M059J (cell line): ENCODE measurements at regions not wholly inside any gene's neighbourhood (a gene's known extent, or its start where the extent isn't known, plus 50 kb on each side); places are given as distances from the start of the nearest gene placed in this dataset.

Experiments used
- DNase-seq: peaks from one replicate; pipeline ENCODE4 v3.0.0-alpha.2; 2012; ENCODE audit warnings: low read depth

DNA sequence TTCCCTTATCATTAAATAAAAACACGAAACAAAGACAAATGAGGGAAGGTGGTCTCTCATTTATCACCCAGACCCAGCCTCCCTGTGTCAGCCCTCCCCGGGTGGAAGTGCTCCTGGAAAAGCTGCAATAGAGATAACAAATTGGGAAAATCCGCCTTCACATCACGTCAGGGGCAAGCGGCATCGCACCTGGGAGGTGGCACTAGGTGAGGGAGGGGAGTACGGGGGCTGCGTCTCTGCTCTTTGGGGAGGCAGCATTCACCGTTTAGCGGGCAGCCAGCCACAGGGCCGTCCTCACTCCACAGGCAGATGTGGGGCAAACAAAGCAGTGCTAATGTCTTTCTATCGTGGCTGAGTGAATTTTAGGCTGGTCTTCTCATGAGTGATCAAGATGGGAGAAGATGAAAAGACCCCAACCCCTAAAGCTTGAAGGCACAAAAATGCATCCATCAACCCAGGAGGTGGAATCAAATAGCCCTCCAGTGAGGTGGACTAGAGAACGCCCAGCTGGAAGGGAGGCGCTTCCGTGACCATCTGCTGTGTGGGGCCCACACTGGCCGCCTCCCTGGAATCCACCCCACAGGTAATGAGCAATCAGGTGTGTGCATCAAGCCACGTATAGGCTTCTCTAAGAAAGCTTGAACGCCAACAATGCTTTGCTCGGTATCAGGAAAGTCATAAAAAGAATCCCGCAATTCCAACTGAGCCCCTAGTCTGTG, 629.5 kb downstream of the BRD1 start:
- DNase-seq, result no peak

DNA sequence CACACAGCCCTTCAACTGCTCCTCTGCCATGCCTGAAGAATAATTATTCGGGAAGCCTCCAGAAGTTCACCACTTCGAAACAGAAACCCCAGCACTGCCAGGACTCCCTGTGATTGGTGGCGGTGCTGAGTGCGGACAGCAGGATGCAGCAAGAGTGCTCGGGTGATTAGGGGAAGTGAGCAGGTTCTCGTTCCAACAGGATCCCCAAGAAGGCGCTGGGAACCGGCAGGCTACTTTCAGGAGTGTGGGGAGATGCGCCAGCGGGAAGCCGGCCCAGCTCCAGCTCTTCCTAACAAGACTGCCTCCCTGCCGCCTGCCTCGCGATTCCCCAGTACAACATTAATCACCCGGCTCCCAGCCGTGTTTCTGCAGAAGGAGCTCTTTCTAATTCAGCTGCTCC, 630.2 kb downstream of the BRD1 start:
- no peak for DNase-seq

DNA sequence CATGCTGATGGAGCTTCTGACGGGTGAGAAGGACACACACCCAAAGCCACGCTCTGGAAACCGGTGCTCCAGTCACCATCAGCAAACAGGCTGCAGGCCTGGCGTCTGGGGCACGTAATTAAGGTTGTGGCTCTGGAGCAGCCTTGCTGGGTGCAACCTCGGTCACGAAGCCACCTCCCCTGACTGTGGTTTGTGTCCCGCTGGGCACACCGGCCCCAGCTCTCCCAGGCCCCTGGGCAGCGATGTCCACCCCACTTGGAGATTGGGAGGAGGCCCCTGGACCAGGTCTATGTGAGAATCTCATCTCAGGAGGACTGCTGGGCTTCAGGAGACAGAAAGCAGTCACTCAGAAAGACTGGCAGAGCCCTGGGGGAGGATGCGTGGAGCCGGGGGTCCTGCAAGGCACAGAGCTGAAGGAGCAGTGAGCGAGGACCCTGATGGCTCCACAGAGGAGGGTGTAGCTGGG, 631.6 kb downstream of the BRD1 start:
- no peak for DNase-seq

DNA sequence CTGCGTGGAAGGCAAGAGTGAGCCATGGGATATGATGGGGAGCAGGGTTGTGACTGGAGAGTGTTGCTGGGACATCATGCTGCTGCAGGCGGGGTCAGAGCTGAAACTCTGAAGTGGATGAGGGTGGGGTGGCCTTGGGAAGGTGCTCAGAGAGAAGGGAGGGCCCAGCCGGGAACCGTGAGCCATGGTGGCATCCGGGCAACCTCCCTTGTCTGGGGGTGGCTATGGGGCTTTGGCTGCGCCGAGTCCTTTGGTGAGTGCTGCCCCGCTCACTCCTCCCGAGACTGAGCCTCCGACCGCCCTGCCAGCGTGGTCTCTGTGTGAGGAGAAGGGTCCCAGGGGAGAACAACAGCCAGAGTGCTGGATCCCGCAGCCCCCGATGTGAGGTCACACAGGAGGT, 632.0 kb downstream of the BRD1 start:
- DNase-seq, result no peak

DNA sequence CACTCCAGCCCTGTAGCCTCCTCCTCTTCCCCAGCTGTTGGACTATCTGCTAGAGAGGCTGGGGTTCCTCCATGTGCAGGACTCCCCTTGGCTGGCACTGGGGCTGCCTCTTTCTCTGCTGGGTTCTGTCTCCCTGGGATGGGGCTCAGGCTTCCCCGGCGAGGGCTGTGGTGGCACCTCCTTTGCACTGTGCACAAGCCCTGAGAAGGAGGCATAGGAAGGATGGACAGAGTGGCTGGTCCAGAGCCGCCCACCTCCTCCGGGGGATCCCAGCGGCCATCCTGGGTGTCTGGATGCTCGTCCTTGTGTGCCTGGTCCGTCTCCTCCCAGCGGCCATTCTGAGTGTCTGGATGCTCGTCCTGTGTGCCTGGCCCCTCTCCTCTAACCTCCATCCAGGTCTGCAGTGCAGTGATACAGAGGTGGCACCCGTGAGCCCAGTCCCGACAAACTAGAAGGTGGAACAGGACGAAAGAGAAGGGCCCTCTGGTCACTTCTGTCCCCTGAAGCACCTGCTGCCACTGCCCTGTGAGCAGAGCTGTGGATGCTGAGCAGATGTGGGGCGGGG, 633.7 kb downstream of the BRD1 start:
- DNase-seq, result no peak

DNA sequence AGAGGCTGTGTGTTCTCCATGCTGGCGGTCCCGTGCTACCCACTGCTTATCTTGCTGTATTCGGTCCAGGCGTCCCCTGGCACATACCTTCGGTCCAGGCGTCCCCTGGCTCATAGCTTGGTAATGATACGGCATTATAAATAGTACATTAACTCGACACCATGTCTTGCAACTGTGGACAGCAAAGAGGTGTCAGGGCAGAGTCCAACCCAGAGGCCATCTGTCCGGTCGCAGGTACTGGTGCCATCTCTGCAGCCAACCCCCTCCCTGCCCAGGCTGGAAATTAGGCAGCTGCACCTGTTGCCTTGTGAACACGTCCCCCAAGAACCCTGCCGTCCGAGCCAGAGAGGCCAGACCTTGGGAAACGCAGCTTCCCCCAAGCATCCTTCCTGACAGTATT, 634.3 kb downstream of the BRD1 start:
- no peak for DNase-seq

DNA sequence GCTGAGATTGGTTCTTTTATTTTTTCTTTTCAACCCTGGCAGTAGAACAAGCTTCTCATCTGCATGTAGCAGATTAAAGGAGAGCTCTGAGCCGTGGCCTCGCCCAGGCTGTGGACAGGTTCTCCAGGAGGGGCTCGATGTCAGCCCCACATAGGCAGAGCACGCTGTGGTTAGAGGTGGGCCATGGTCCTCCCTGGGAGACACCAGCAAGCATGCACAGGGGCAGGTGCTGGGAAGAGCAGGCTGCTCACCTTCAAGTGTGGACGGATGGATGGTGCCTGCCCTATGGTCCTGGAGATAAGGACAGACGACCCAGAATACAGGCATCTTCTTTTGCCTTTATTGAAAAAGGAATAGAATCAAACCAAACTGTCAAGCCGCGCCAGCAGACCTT, 634.8 kb downstream of the BRD1 start:
- no peak for DNase-seq

DNA sequence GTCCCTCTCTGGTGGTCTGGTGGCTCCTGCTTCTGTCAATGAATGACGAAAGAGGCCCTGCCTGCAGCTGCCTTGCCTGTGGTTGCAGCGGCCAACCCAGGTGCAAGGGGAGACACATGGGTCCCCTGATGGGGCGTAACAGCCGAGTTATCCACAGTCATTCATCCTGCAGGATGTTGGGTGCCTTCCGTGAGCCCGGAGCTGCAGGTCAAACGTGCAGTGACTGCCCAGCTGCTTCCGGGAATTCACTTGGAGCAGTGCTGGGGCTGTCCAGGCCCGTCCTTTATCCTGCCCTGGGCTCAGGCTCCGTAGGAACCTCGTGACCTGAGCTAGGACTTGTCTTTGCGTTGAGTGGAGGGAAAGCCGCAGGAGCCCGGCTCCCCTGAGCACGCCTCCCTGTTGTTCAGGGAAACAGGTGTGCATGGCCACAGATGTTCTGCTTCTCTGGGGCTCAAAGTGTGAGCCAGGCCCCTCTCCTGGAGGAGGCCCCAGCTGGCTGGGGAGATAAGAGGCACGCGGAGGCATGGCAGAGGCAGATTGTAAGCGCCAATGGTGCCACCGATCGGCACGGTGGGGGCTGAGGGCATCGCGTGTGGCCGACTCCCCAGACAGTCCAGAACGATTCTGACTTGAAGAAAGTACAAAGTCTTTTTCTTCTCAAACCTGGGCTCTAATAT, 635.4 kb downstream of the BRD1 start:
- no peak for DNase-seq

DNA sequence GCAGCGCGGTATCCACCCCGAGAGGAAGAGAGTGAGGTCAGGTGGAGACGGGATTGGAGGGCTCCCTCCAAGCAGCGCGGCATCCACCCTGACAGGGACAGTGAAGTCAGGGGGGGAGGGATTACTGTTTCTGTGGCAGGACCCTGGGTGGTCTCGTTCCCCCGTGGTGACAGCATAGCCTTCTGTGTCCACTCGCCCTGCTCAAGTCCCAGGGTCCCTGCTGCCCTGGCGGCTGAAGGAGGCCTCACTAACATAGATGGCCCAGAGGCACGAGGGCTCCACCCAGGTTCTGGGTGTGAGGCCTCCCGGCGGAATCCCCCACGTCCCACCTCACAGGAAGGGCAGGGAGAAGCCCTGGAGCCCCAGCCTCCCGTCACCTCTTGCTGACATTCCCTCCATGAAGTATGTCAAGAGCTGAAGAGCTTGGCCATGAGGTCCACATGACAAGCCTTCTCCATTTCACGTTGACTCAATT, 636.1 kb downstream of the BRD1 start:
- DNase-seq, result no peak

DNA sequence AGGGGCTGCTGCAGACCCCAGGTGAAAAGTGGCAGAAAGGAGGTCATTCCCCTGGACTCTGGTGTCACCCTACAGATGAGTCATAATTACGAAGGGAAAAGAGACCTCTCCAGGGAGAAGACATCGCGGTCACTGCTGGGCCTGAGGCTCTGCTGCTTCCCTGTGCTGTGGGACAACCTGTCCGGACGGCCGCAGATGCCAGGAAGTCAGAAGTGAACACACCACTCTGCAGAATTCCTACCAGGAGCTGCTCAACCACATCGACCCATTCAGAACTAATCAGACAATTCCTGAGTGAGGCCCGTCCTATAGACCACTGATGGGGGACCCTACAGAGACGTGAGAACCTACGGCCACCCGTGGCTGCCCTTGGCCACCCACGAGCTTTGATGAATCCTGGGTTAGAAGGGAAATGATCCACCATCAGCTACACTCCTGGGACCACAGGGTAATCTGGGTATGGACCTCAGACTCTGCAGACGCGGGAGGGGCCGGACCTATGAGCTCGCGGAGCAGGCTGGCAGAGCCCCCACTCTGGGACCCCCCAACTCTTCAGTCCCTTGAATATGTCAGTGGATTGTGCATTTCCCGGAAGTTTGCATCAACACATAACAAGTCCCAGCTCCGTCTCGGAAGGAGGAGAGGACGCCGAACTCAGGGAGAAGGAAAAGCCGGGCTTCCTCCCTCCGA, 636.7 kb downstream of the BRD1 start:
- DNase-seq, result no peak

DNA sequence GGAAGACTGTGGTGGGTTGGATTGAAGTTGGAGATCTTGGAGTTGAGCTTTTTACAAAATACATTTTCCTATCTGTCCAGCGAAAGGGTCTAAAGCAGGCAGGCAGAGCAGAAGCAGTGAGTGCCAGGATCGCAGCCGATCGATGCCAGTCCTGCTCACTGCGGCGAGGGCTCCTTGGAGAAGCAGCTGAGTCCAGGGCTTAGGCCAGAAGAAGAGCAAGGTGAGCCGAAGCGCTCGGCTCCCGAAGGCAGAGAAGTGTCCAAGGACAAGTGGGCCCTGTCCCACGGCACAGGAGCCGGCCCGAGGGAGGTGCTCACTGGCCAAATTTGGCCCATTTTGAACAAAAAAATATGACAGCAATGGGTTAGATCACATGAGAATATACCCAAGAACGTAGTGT, 637.8 kb downstream of the BRD1 start:
- DNase-seq, result no peak

DNA sequence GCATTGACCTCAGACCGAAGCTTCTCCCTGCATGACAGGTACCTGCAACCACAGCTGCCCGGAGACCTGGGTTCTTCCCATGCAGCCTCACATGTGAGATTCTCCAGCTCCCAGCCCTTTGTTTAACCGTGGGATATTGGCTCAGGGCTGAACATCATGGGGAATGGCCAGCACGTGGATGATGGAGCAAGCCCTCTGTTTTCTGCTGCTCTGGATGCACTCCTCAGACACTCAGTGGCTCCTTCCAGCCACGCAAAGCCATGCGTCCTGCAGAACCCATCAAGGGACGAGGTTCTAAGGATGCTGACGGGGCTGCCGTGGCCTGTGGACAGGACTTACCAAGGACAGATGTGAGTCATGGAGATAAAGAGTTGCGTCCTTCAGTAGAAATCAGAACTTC, 639.1 kb downstream of the BRD1 start:
- DNase-seq, result no peak

DNA sequence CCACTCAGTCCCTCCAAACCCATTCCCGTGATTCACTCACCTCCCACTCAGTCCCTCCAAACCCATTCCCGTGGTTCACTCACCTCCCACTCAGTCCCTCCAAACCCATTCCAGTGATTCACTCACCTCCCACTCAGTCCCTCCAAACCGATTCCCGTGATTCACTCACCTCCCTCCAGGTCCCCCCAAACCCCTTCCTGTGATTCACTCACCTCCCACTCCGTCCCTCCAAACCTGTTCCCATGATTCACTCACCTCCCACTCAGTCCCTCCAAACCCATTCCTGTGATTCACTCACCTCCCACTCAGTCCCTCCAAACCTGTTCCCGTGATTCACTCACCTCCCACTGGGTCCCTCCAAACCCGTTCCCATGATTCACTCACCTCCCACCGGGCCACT, 639.6 kb downstream of the BRD1 start:
- no peak for DNase-seq

DNA sequence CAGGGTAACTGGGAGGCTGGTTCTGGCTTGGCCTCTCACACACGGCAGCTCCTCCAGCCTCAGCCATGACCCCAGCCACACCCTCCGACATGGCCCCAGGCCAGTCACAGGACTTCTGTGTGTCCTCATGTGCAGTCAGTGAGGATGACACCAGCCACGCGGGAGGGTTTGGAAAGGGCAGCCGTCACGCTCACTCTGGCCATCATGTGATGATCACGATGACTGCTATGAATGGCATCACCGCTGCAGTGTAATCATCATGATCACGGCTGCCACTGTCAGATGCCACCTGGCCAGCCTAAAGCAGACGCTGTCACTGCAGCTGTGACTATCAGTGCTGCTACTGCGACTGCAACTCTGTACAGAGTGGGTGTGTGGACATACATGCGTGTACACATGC, 640.9 kb downstream of the BRD1 start:
- DNase-seq, result no peak

DNA sequence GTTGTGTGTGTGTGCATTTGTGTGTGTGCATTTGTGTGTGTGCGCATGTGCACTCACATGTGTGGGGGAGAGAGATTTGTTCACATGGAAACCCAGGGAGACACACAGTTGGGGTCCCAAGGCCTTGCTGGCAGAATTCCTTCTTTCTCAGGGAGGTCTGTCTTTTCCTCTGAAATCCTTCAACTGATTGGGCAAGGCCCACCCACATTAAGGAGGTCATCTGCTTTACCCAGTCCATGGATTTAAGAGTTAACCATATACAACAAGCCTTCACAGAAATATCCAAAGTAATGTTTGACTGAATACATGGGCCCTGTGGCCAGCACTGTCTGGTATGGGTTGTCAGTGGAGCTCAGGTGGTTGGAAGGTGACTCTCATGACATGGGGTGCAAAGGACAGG, 641.4 kb downstream of the BRD1 start:
- no peak for DNase-seq

DNA sequence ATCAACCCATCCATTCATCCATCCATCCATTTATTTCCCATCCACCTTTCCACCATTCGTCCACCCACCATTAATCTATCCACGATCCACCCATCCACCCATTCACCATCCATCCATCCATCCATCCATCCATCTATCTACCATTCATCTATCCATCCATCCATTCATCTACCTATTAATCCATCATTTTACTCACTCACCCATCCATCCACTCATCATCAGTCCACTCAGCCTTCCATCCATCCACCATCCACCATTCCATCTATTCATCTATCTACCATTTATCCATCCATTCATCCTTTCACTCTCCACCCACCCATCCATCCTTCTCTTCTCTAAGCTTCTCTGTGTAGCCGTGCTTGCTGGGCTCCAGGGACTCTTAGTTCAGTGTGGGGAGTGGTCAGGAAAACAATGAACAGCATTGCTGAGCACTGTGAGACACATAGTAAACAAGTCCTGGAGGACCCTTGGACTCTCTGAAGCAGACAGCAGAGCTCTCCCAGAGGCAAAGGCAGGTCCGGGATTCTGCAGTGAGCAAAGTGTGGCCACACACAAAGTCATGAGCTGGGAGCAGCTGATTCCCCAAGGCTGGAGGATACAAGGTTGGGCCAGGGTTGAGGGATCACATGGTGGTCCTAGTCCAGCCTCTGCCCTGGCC, 642.2 kb downstream of the BRD1 start:
- no peak for DNase-seq

DNA sequence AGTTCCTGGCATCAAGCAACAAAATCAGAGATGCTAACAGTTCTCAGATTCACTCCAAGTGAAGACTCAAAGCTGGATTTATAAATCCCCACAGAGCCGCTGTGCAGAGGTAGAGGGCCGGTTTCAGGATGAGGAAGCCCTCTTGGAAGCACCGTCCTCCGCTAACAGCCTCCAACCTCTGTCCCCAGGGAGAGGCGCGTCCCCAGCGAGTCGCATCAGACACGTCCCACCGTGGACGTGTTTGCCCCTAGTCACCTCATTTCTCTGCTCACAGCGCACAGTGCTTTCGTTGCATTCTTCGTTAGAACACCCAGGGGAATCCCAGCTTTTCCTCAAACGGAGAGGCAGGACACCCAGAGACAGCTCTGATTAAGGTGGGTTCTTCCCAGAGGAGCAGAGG, 642.9 kb downstream of the BRD1 start:
- DNase-seq, result no peak

DNA sequence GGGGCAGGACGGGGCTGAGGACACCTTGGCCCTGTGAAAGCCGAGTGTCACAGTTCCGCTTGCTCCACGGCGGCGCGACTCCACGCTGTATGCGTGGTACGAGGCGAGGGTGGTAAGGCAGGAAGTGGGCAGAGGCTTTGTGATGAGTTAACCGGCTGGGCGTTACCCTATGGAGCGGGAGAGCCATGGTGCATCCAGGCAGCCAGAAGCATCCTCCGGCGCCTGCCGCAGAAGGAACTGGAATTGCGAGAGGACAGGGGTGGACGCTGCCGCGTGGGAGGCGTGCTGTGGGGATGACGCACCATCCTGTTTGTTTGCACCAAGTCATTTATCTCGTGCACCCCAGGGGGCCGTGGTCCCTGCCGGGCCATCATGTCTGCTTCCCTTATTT, 643.9 kb downstream of the BRD1 start:
- DNase-seq, result no peak

DNA sequence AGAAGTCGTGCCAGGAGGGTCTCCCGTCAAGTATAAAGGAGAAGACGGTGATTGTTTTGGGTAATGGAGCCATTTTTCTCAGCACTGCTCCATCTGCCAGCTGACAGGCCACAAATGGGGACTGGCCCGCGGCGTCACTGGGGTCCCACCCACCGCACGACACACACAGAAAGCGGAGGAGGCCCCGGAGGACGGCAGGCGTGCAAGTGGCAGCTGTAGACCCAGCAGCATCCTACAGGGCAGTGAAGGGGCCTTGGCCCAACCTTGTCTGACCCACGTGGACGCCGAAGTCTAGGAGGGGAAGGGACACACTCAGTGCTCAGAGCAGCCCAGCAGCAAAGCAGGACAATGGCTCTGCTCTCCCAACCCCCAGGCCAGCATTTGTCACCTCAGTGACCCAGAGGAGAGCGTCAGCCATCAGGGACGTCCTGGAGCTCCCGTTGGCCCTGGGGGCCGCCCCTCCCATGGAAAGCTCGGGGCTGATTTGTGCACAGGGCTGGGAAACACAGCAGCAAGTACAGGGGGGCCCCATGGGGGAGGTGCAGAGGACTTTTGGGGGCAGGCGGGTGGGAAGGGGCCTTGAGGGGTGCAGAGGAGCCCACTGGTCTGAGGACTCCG, 644.4 kb downstream of the BRD1 start:
- no peak for DNase-seq

DNA sequence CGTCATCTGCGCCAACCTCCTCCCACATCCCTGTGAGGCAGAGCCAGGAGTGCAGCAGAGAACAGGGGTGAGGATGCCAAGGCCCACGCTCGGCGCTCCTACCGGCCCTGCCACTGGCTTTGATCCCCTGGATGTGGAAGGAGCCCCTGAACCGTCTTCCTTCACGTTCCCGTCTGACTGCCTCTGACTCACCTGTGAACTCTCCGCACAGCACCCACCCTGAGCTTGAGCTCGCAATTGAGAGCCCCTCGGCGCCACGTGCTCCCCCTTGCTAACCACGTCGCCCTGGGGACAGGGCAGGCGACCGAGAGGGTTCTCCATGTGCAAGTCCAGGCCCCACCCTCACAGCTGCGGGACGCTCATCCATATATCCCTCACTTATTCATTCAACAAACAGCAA, 645.3 kb downstream of the BRD1 start:
- no peak for DNase-seq

DNA sequence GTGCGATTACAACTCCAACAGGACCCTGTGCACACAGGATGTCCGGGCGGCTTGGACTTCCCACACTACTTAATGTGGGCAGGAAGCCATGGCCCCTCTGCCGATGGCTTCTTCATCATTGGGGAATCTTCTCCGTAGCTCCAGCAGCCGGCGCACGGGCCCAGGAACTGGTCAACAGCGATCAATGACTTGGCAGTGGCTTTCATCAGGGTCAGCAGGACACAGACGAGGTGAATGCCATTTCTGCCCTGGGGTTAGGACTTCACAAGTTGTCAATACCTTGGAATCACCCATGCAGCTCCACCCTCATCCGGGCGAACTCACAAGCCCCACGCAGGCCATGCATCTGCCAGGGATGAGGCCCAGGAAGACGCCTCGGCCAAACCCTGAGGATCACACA, 645.7 kb downstream of the BRD1 start:
- no peak for DNase-seq

DNA sequence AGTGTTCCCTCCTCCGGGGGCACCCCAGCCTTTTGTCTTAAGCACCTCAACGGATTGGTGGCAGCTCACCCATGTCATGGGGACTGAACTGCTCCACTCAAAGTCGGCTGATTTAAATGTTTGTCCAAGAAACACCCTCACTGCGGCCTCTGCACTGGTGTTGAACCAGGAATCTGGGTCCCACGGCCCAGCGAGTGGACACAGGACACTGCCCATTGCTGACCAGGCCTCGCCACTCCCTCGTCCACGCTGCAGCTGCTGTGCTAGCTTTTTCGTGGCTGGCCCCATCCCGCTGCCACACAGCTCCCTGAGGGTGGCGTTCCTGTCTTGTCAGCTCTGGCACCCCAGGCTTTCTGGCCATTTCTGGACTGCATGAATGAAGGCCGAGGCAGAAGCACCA, 646.2 kb downstream of the BRD1 start:
- DNase-seq, result no peak
